Sigmoid colon (tissue), 4 donors: ENCODE measurements at regions not wholly inside any gene's neighbourhood (a gene's known extent, or its start where the extent isn't known, plus 50 kb on each side); places are given as distances from the start of the nearest gene placed in this dataset.

ENCODE experiments used
- CTCF ChIP-seq, 4 experiments: fragments of 450-650 bp in 3 of 4; fragments of 200-600 bp in 1 of 4; IDR thresholded peaks; one replicate each; pipeline ENCODE4 v1.5.1; 2016 to 2019; ENCODE audit warnings: antibody characterized with exemption in 4 of 4, mild to moderate bottlenecking in 3 of 4, moderate library complexity in 2 of 4
- EP300 ChIP-seq, 4 donors: sonication (generic); formaldehyde crosslinking; IDR thresholded peaks; one replicate each; pipeline ENCODE4 v1.6.1; 2017; ENCODE audit warnings: antibody characterized with exemption in 4 of 4
- POLR2AphosphoS5 ChIP-seq, 4 donors: sonication (generic); formaldehyde crosslinking; IDR thresholded peaks; one replicate each; pipeline ENCODE4 v1.6.1; 2017; ENCODE audit warnings: antibody characterized with exemption in 4 of 4

- TF ChIP-seq CTCF (IDR thresholded peaks at IDR 0.05) = no peak
- no peak for TF ChIP-seq EP300 (IDR thresholded peaks at IDR 0.05)
- TF ChIP-seq POLR2AphosphoS5 (IDR thresholded peaks at IDR 0.05) = no peak
Observed at GRCh38 chr10:7478727-7479457, 68.1 kb upstream of the SFMBT2 start.
